Breast epithelium (tissue), 3 donors: ENCODE measurements at regions not wholly inside any gene's neighbourhood (a gene's known extent, or its start where the extent isn't known, plus 50 kb on each side); places are given as distances from the start of the nearest gene placed in this dataset.
"Not testable (repeated sequence)": the region's sequence is repeated elsewhere in the genome, so short reads cannot be mapped to it uniquely, and the experiment has no call there.

Experiments
- CTCF ChIP-seq, 3 donors: fragments of 450-650 bp; IDR thresholded peaks; one replicate each; pipeline ENCODE4 v1.5.1; 2016 to 2017; ENCODE audit warnings: antibody characterized with exemption in 3 of 3, mild to moderate bottlenecking in 3 of 3, moderate library complexity in 3 of 3
- POLR2A ChIP-seq: fragments of 450-650 bp; IDR thresholded peaks from one replicate; pipeline ENCODE4 v1.6.1; 2016; ENCODE audit warnings: antibody characterized with exemption, mild to moderate bottlenecking, moderate library complexity

- TF ChIP-seq CTCF (IDR thresholded peaks at IDR 0.05); POLR2A: not testable (repeated sequence)
Measured at GRCh38 chr16:21514474-21514840, 84.9 kb upstream of the METTL9 start.
